GM23338 (cell line): ENCODE measurements at regions not wholly inside any gene's neighbourhood (a gene's known extent, or its start where the extent isn't known, plus 50 kb on each side); places are given as distances from the start of the nearest gene placed in this dataset.

ENCODE experiments used
- ATAC-seq: fragments of 200-7000 bp; cut with Tn5 transposase; 3 replicates; pipeline ENCODE4 v1.9.1; 2020
- DNase-seq: peaks from one replicate; pipeline ENCODE4 v3.0.0-alpha.2; 2015; ENCODE audit warnings: low spot score
- H2AFZ ChIP-seq: fragments of 200-600 bp; sonication (generic); 2 replicates; pipeline ENCODE4 v1.8.0; 2016; ENCODE audit warnings: antibody characterized with exemption, mild to moderate bottlenecking, moderate library complexity
- H3F3A ChIP-seq: fragments of 200-600 bp; sonication (generic); replicated peaks from 2 replicates; pipeline ENCODE4 v1.8.0; 2017; ENCODE audit warnings: antibody characterized with exemption, mixed run types, low read depth
- H3K27ac ChIP-seq: fragments of 200-600 bp; sonication (generic); 2 replicates; pipeline ENCODE4 v1.6.1; 2016; ENCODE audit warnings: low read depth
- H3K27me3 ChIP-seq: fragments of 200-600 bp; sonication (generic); 2 replicates; pipeline ENCODE4 v1.8.0; 2016; ENCODE audit warnings: mild to moderate bottlenecking, mixed run types, moderate library complexity; ENCODE audit not compliant: insufficient read depth
- H3K36me3 ChIP-seq: fragments of 200-600 bp; sonication (generic); 2 replicates; pipeline ENCODE4 v1.8.0; 2016; ENCODE audit warnings: mild to moderate bottlenecking; ENCODE audit not compliant: insufficient read depth
- H3K4me1 ChIP-seq: fragments of 200-600 bp; sonication (generic); 2 replicates; pipeline ENCODE4 v1.8.0; 2016; ENCODE audit warnings: mild to moderate bottlenecking, moderate library complexity; ENCODE audit not compliant: insufficient read depth
- H3K4me2 ChIP-seq: fragments of 200-600 bp; sonication (generic); 2 replicates; pipeline ENCODE4 v1.7.1; 2017; ENCODE audit warnings: mixed run types
- H3K4me3 ChIP-seq: fragments of 200-600 bp; sonication (generic); 2 replicates; pipeline ENCODE4 v1.6.1; 2016; ENCODE audit warnings: mixed run types
- H3K79me2 ChIP-seq: fragments of 200-600 bp; sonication (generic); replicated peaks from 2 replicates; pipeline ENCODE4 v1.8.0; 2017; ENCODE audit warnings: mild to moderate bottlenecking; ENCODE audit not compliant: insufficient read depth
- H3K9me2 ChIP-seq: fragments of 200-600 bp; sonication (generic); 2 replicates; pipeline ENCODE4 v1.8.0; 2017; ENCODE audit not compliant: insufficient read depth
- H4K20me1 ChIP-seq: fragments of 200-600 bp; sonication (generic); replicated peaks from 2 replicates; pipeline ENCODE4 v1.8.0; 2017; ENCODE audit warnings: mild to moderate bottlenecking; ENCODE audit not compliant: insufficient read depth
- H3K27ac Mint-ChIP-seq: 2 replicates; pipeline ENCODE4 v1.8.0; 2020; ENCODE audit warnings: inconsistent platforms, mild to moderate bottlenecking, moderate library complexity, mixed read lengths
- H3K27me3 Mint-ChIP-seq: 3 replicates; pipeline ENCODE4 v1.8.0; 2022; ENCODE audit warnings: low read depth, mild to moderate bottlenecking, moderate library complexity, mixed read lengths, inconsistent platforms; ENCODE audit not compliant: insufficient read depth, poor library complexity
- H3K36me3 Mint-ChIP-seq: 3 replicates; pipeline ENCODE4 v1.8.0; 2021; ENCODE audit warnings: low read depth, mild to moderate bottlenecking, inconsistent platforms, moderate library complexity, mixed read lengths
- H3K4me1 Mint-ChIP-seq: 3 replicates; pipeline ENCODE4 v1.8.0; 2020; ENCODE audit warnings: mild to moderate bottlenecking, inconsistent platforms, mixed read lengths
- H3K4me3 Mint-ChIP-seq: 3 replicates; pipeline ENCODE4 v1.8.0; 2021; ENCODE audit warnings: moderate library complexity, mild to moderate bottlenecking, inconsistent platforms, mixed read lengths
- H3K9me3 Mint-ChIP-seq: 3 replicates; pipeline ENCODE4 v1.8.0; 2020; ENCODE audit warnings: moderate library complexity, mild to moderate bottlenecking, inconsistent platforms, mixed read lengths
- CREB1 ChIP-seq: fragments of 250-450 bp; sonication (Bioruptor Pico); IDR thresholded peaks from 2 replicates; pipeline ENCODE4 v1.5.0; 2020; ENCODE audit warnings: low read depth, mild to moderate bottlenecking, moderate library complexity
- CTCF ChIP-seq, 2 experiments: fragments of 200-600 bp in 1 of 2; sonication (generic) in 1 of 2; conservative IDR thresholded peaks; 2 replicates each; pipeline versions ENCODE4 v1.5.1 to v1.6.1; 2016 to 2017; ENCODE audit warnings: antibody characterized with exemption in 2 of 2, low read depth in 2 of 2, mild to moderate bottlenecking in 2 of 2, moderate library complexity in 1 of 2
- ETS1 ChIP-seq: IDR thresholded peaks from 2 replicates; pipeline ENCODE4 v1.6.1; 2016; ENCODE audit warnings: antibody characterized with exemption
- EZH2 ChIP-seq: fragments of 200-600 bp; sonication (generic); IDR thresholded peaks from one replicate; pipeline ENCODE4 v1.8.0; 2017; ENCODE audit warnings: antibody characterized with exemption, mild to moderate bottlenecking, low read depth; ENCODE audit not compliant: unreplicated experiment
- EZH2phosphoT487 ChIP-seq: fragments of 200-600 bp; sonication (generic); IDR thresholded peaks from one replicate; pipeline ENCODE4 v1.8.1; 2018; ENCODE audit warnings: antibody characterized with exemption; ENCODE audit not compliant: unreplicated experiment
- JUNB ChIP-seq: IDR thresholded peaks from one replicate; pipeline ENCODE4 v1.6.1; 2016; ENCODE audit warnings: antibody characterized with exemption; ENCODE audit not compliant: unreplicated experiment
- NANOG ChIP-seq: IDR thresholded peaks from 2 replicates; pipeline ENCODE4 v1.6.1; 2016; ENCODE audit warnings: antibody characterized with exemption, borderline replicate concordance
- POLR2AphosphoS5 ChIP-seq: IDR thresholded peaks from 2 replicates; pipeline ENCODE4 v1.6.1; 2016; ENCODE audit warnings: antibody characterized with exemption, low read depth
- REST ChIP-seq: IDR thresholded peaks from one replicate; pipeline ENCODE4 v1.6.1; 2018; ENCODE audit warnings: antibody characterized with exemption; ENCODE audit not compliant: unreplicated experiment
- STAT1 ChIP-seq: IDR thresholded peaks from one replicate; pipeline ENCODE4 v1.6.1; 2016; ENCODE audit warnings: antibody characterized with exemption; ENCODE audit not compliant: unreplicated experiment
- ZNF114 ChIP-seq: fragments of 250-450 bp; sonication (Bioruptor Pico); IDR thresholded peaks from 2 replicates; pipeline ENCODE4 v1.5.0; 2020; ENCODE audit warnings: mild to moderate bottlenecking, moderate library complexity
- ZNF331 ChIP-seq: fragments of 250-450 bp; sonication (Bioruptor Pico); IDR thresholded peaks from 2 replicates; pipeline ENCODE4 v1.5.0; 2020; ENCODE audit warnings: low read depth, mild to moderate bottlenecking, moderate library complexity
- ZNF462 ChIP-seq: fragments of 250-450 bp; sonication (Bioruptor Pico); IDR thresholded peaks from 2 replicates; pipeline ENCODE4 v1.5.0; 2020; ENCODE audit warnings: mild to moderate bottlenecking, moderate library complexity

GRCh38 chr4:132694775-132695174 lies 454.3 kb upstream of the PCDH10 start:
- H3K27me3 ChIP-seq, result no peaks in the 10 kb centered on the region
- H3F3A ChIP-seq, result no peaks in the 10 kb centered on the region
- Mint-ChIP-seq H3K9me3 (peaks cover 32% of the 10 kb centered on the region), H3K27ac (no peak overlapping the region), H3K4me1 (no peaks in the 10 kb centered on the region), H3K27me3 (no peaks in the 10 kb centered on the region), H3K36me3 (peaks cover 14% of the 10 kb centered on the region; the same call in 2 of the 3 replicates), H3K4me3 (no peak overlapping the region)
- H3K27ac ChIP-seq, result no peak overlapping the region
- H2AFZ ChIP-seq, result no peak overlapping the region
- H3K4me1 ChIP-seq, result no peaks in the 10 kb centered on the region
- H3K4me2 ChIP-seq, result no peak overlapping the region
- H4K20me1 ChIP-seq, result no peaks in the 10 kb centered on the region
- no peak for ATAC-seq
- no peaks in the 10 kb centered on the region for H3K79me2 ChIP-seq
- H3K36me3 ChIP-seq, result no peaks in the 10 kb centered on the region; the same call in 1 of the 2 replicates
- DNase-seq, result no peak
- no peak overlapping the region for H3K4me3 ChIP-seq
- H3K9me2 ChIP-seq, result no peaks in the 10 kb centered on the region
- TF ChIP-seq CREB1 (no peak), JUNB (no peak), EZH2 (no peak), ZNF114 (CRISPR knock-in tag) (no peak), ZNF462 (CRISPR knock-in tag) (no peak), STAT1 (no peak), POLR2AphosphoS5 (no peak), NANOG (no peak), ZNF331 (CRISPR knock-in tag) (no peak), ETS1 (no peak), EZH2phosphoT487 (no peak), CTCF (conservative IDR thresholded peaks at IDR 0.05; ENCODE audit: low read depth in 2 of 2) (no peak), REST (no peak)
